CD8-positive, alpha-beta memory T cell (primary cell): ENCODE measurements at regions not wholly inside any gene's neighbourhood (a gene's known extent, or its start where the extent isn't known, plus 50 kb on each side); places are given as distances from the start of the nearest gene placed in this dataset.

Experiments
- CTCF ChIA-PET: fragments of 350-600 bp; sonication (Branson Sonifier 250); formaldehyde crosslinking; loops from one replicate; lab custom pipeline; 2021; ENCODE audit warnings: antibody characterized with exemption; lab: Charles Lee
- POLR2A ChIA-PET: fragments of 350-600 bp; sonication (Branson Sonifier 250); formaldehyde crosslinking; loops from one replicate; lab custom pipeline; 2021; ENCODE audit warnings: antibody characterized with exemption; lab: Charles Lee
- DNase-seq, 5 donors: peaks; one replicate each; pipeline versions ENCODE4 v3.0.0 to v3.0.0-alpha.2; 2020 to 2022; ENCODE audit warnings: mixed read lengths in 1 of 5
- H3K27ac ChIP-seq: one replicate; pipeline ENCODE4 v1.7.0; 2013; ENCODE audit warnings: low read depth, mild to moderate bottlenecking, low read length, moderate library complexity
- H3K27me3 ChIP-seq: 2 replicates; pipeline ENCODE4 v1.7.0; 2013; ENCODE audit warnings: low read length, mild to moderate bottlenecking; ENCODE audit not compliant: insufficient read depth, poor library complexity, severe bottlenecking
- H3K36me3 ChIP-seq: 2 replicates; pipeline ENCODE4 v1.7.0; 2013; ENCODE audit warnings: mild to moderate bottlenecking, low read length, moderate library complexity; ENCODE audit not compliant: insufficient read depth
- H3K4me1 ChIP-seq: 2 replicates; pipeline ENCODE4 v1.7.0; 2013; ENCODE audit warnings: mild to moderate bottlenecking, low read length, moderate library complexity; ENCODE audit not compliant: insufficient read depth
- H3K4me3 ChIP-seq: 2 replicates; pipeline ENCODE4 v1.7.0; 2013; ENCODE audit warnings: mild to moderate bottlenecking, low read length
- H3K9me3 ChIP-seq: 2 replicates; pipeline ENCODE4 v1.7.0; 2013; ENCODE audit warnings: mild to moderate bottlenecking, low read length
- H3K27ac Mint-ChIP-seq, 8 donors: one replicate each; pipeline ENCODE4 v1.8.0; 2020 to 2021; ENCODE audit warnings: mixed read lengths in 8 of 8, mild to moderate bottlenecking in 6 of 8, inconsistent platforms in 3 of 8, moderate library complexity in 3 of 8
- H3K27me3 Mint-ChIP-seq, 2 donors: one replicate each; pipeline ENCODE4 v1.8.0; 2020 to 2021; ENCODE audit warnings: mixed read lengths in 2 of 2, mild to moderate bottlenecking in 1 of 2, moderate library complexity in 1 of 2
- H3K36me3 Mint-ChIP-seq, 3 donors: one replicate each; pipeline ENCODE4 v1.8.0; 2020 to 2021; ENCODE audit warnings: mixed read lengths in 3 of 3, inconsistent platforms in 1 of 3, mild to moderate bottlenecking in 1 of 3
- H3K4me1 Mint-ChIP-seq, 3 donors: one replicate each; pipeline ENCODE4 v1.8.0; 2020 to 2021; ENCODE audit warnings: mixed read lengths in 3 of 3, inconsistent platforms in 1 of 3, mild to moderate bottlenecking in 1 of 3
- H3K4me3 Mint-ChIP-seq, 7 donors: one replicate each; pipeline ENCODE4 v1.8.0; 2020 to 2021; ENCODE audit warnings: mixed read lengths in 7 of 7, mild to moderate bottlenecking in 6 of 7, moderate library complexity in 4 of 7, inconsistent platforms in 2 of 7
- H3K9me3 Mint-ChIP-seq, 5 donors: one replicate each; pipeline ENCODE4 v1.8.0; 2020 to 2022; ENCODE audit warnings: mixed read lengths in 5 of 5, mild to moderate bottlenecking in 3 of 5, moderate library complexity in 2 of 5, inconsistent platforms in 1 of 5

DNA sequence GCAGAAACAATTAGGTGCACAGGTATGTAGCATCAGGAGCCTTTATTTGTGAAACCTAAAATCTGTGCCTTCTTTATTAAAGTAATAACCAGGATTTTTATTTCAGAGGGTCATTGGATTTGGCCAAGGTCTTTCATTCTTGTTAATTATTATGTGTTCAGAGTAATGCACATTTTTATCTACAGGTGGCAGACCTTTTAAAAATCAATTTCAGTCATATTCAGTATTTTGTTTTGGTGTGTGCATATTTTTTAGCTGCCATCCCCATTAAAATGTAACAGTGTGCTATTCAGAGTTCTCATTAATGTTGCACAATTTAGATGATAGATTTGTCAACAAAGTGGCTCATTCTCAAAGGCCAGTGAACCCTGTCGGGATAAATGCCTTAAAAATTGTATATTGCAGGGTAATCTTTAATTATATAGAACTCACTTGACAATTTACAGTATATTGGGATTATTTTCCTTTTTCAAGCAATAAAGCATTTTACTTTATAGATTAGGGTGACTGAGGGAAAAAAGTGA is 319.3 kb upstream of the SOX5 start:
- CTCF ChIA-PET = no interaction called here
- no peak for DNase-seq
- Histone ChIP-seq H3K27me3 (no peaks in the 10 kb centered on the region), H3K4me3 (no peak overlapping the region), H3K36me3 (no peaks in the 10 kb centered on the region), H3K4me1 (no peaks in the 10 kb centered on the region), H3K27ac (no peak overlapping the region), H3K9me3 (no peaks in the 10 kb centered on the region)
- Mint-ChIP-seq H3K36me3 (no peaks in the 10 kb centered on the region), H3K27me3 (no peaks in the 10 kb centered on the region), H3K9me3 (no peaks in the 10 kb centered on the region), H3K4me3 (no peak overlapping the region), H3K4me1 (no peaks in the 10 kb centered on the region), H3K27ac (no peak overlapping the region)
- POLR2A ChIA-PET = no interaction called here

GRCh38 chr12:24266982-24267381 is 317.5 kb upstream of the SOX5 start:
- no peaks in the 10 kb centered on the region for H3K4me1 Mint-ChIP-seq

DNA sequence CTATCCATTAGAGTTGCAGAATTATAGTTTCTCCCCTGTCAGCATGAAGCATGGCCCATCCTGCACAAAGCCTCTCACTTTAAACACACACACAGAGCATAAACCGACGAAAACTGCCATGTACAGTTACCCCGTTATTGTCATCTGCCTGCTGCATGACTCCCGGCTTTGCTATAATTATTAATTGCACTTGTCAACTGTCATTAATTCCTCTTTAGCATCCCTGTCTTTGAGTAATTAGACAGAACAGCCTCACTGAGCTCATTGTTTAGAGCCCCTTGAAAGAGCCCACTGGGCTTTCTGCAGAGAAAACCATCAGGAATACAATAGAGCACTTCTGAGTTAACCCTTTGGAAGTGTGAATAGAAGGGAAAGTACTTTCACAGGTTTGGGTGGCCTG is 307.2 kb upstream of the SOX5 start:
- no peaks in the 10 kb centered on the region for H3K9me3 ChIP-seq
- no peak overlapping the region for H3K4me3 ChIP-seq
- DNase-seq = no peak
- H3K27me3 Mint-ChIP-seq = peaks cover 0 to 2% of the 10 kb centered on the region in 2 donors
- H3K36me3 ChIP-seq = no peaks in the 10 kb centered on the region
- H3K4me1 Mint-ChIP-seq = no peaks in the 10 kb centered on the region
- H3K27ac ChIP-seq = no peak overlapping the region
- H3K9me3 Mint-ChIP-seq = peaks cover 0 to 4% (median 2%) of the 10 kb centered on the region in 5 donors
- H3K4me3 Mint-ChIP-seq = no peak overlapping the region
- no peaks in the 10 kb centered on the region for H3K36me3 Mint-ChIP-seq
- ChIA-PET CTCF (no interaction called here), POLR2A (no interaction called here)
- no peaks in the 10 kb centered on the region for H3K4me1 ChIP-seq
- H3K27me3 ChIP-seq = no peaks in the 10 kb centered on the region
- no peak overlapping the region for H3K27ac Mint-ChIP-seq

More at GRCh38 chr12:24266982-24267381, 317.5 kb upstream of the SOX5 start:
- ChIA-PET POLR2A (no interaction called here), CTCF (no interaction called here)
- H3K4me3 Mint-ChIP-seq = no peak overlapping the region
- H3K27me3 Mint-ChIP-seq = no peaks in the 10 kb centered on the region
- DNase-seq = no peak
- no peaks in the 10 kb centered on the region for H3K9me3 Mint-ChIP-seq
- no peaks in the 10 kb centered on the region for H3K36me3 ChIP-seq
- no peak overlapping the region for H3K27ac Mint-ChIP-seq
- no peaks in the 10 kb centered on the region for H3K4me1 ChIP-seq
- H3K4me3 ChIP-seq = no peak overlapping the region
- H3K9me3 ChIP-seq = no peaks in the 10 kb centered on the region
- no peaks in the 10 kb centered on the region for H3K27me3 ChIP-seq
- no peak overlapping the region for H3K27ac ChIP-seq
- no peaks in the 10 kb centered on the region for H3K36me3 Mint-ChIP-seq

- no peak for DNase-seq
- Mint-ChIP-seq H3K36me3 (no peaks in the 10 kb centered on the region), H3K4me1 (no peaks in the 10 kb centered on the region), H3K27me3 (no peaks in the 10 kb centered on the region), H3K9me3 (peaks cover 0 to 4% (median 2%) of the 10 kb centered on the region in 5 donors), H3K4me3 (no peak overlapping the region), H3K27ac (no peak overlapping the region)
- ChIA-PET POLR2A (no interaction called here), CTCF (no interaction called here)
- H3K27me3 ChIP-seq = no peaks in the 10 kb centered on the region
- no peak overlapping the region for H3K27ac ChIP-seq
- H3K36me3 ChIP-seq = no peaks in the 10 kb centered on the region
- H3K9me3 ChIP-seq = no peaks in the 10 kb centered on the region
- no peak overlapping the region for H3K4me3 ChIP-seq
- H3K4me1 ChIP-seq = no peaks in the 10 kb centered on the region
These were observed 306.6 kb upstream of the SOX5 start for GRCh38 chr12:24255920-24256665.

GRCh38 chr12:24252602-24253001 is 303.1 kb upstream of the SOX5 start:
- no peaks in the 10 kb centered on the region for H3K4me1 Mint-ChIP-seq
- peaks cover 0 to 4% (median 2%) of the 10 kb centered on the region in 5 donors for H3K9me3 Mint-ChIP-seq
- H3K36me3 Mint-ChIP-seq = no peaks in the 10 kb centered on the region
- H3K9me3 ChIP-seq = no peaks in the 10 kb centered on the region
- no peak overlapping the region for H3K4me3 ChIP-seq
- H3K36me3 ChIP-seq = no peaks in the 10 kb centered on the region
- H3K27ac Mint-ChIP-seq = no peak overlapping the region
- POLR2A ChIA-PET = no interaction called here
- H3K27ac ChIP-seq = no peak overlapping the region
- H3K4me3 Mint-ChIP-seq = no peak overlapping the region
- no peak for DNase-seq
- CTCF ChIA-PET = no interaction called here
- no peaks in the 10 kb centered on the region for H3K27me3 ChIP-seq
- H3K27me3 Mint-ChIP-seq = no peaks in the 10 kb centered on the region
- H3K4me1 ChIP-seq = no peaks in the 10 kb centered on the region

DNA sequence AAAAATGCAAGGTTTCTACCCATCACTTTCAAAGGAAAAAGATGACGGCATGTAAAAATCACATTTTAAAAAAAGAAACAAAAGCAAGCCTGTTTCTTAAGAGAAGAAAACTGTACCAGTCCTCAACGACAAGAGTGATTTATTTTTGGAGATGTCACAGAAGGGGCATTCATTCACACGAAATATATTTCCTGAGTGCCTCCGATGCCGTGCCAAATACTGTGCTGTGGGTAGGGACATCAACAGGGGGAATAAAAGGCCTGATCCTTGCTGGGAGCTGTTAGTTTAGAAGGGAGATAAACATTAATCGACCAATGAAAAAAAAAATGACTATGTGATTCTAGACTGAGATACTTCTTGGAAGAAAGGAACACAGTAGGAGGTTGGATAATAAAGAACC is 297.5 kb upstream of the SOX5 start:
- no peaks in the 10 kb centered on the region for H3K27me3 ChIP-seq
- H3K27me3 Mint-ChIP-seq = no peaks in the 10 kb centered on the region
- H3K36me3 ChIP-seq = no peaks in the 10 kb centered on the region
- no peak overlapping the region for H3K27ac Mint-ChIP-seq
- no peak overlapping the region for H3K4me3 Mint-ChIP-seq
- peaks cover 0 to 3% (median 2%) of the 10 kb centered on the region in 5 donors for H3K9me3 Mint-ChIP-seq
- H3K4me3 ChIP-seq = no peak overlapping the region
- H3K27ac ChIP-seq = no peak overlapping the region
- H3K4me1 ChIP-seq = no peaks in the 10 kb centered on the region
- ChIA-PET POLR2A (no interaction called here), CTCF (no interaction called here)
- H3K9me3 ChIP-seq = no peaks in the 10 kb centered on the region
- DNase-seq = no peak
- H3K36me3 Mint-ChIP-seq = no peaks in the 10 kb centered on the region
- H3K4me1 Mint-ChIP-seq = no peaks in the 10 kb centered on the region

GRCh38 chr12:24246376-24246775 is 296.9 kb upstream of the SOX5 start:
- no peak overlapping the region for H3K27ac Mint-ChIP-seq
- Histone ChIP-seq H3K27ac (no peak overlapping the region), H3K27me3 (no peaks in the 10 kb centered on the region), H3K9me3 (no peaks in the 10 kb centered on the region), H3K4me1 (no peaks in the 10 kb centered on the region), H3K36me3 (no peaks in the 10 kb centered on the region), H3K4me3 (no peak overlapping the region)
- no peak for DNase-seq
- H3K36me3 Mint-ChIP-seq = no peaks in the 10 kb centered on the region
- H3K4me3 Mint-ChIP-seq = no peak overlapping the region
- peaks cover 0 to 3% (median 2%) of the 10 kb centered on the region in 5 donors for H3K9me3 Mint-ChIP-seq
- H3K27me3 Mint-ChIP-seq = no peaks in the 10 kb centered on the region
- H3K4me1 Mint-ChIP-seq = no peaks in the 10 kb centered on the region
- POLR2A ChIA-PET = no interaction called here
- CTCF ChIA-PET = no interaction called here

GRCh38 chr12:24244801-24245200 is 295.3 kb upstream of the SOX5 start:
- peaks cover 0 to 3% (median 2%) of the 10 kb centered on the region in 5 donors for H3K9me3 Mint-ChIP-seq
- H3K27ac ChIP-seq = no peak overlapping the region
- CTCF ChIA-PET = no interaction called here
- POLR2A ChIA-PET = no interaction called here
- no peak overlapping the region for H3K4me3 Mint-ChIP-seq
- no peaks in the 10 kb centered on the region for H3K36me3 Mint-ChIP-seq
- no peak overlapping the region for H3K27ac Mint-ChIP-seq
- no peaks in the 10 kb centered on the region for H3K36me3 ChIP-seq
- no peak for DNase-seq
- H3K4me3 ChIP-seq = no peak overlapping the region
- H3K27me3 Mint-ChIP-seq = no peaks in the 10 kb centered on the region
- no peaks in the 10 kb centered on the region for H3K9me3 ChIP-seq
- H3K4me1 ChIP-seq = no peaks in the 10 kb centered on the region
- no peaks in the 10 kb centered on the region for H3K4me1 Mint-ChIP-seq
- H3K27me3 ChIP-seq = no peaks in the 10 kb centered on the region
